CD4-positive, alpha-beta T cell (primary cell): ENCODE measurements at regions not wholly inside any gene's neighbourhood (a gene's known extent, or its start where the extent isn't known, plus 50 kb on each side); places are given as distances from the start of the nearest gene placed in this dataset.

Experiments
- ATAC-seq: fragments of 200-7000 bp; cut with Tn5 transposase; one replicate; pipeline ENCODE4 v1.10.0; 2022; ENCODE audit warnings: mild to moderate bottlenecking; ENCODE audit not compliant: poor library complexity
- CTCF ChIA-PET: fragments of 350-600 bp; sonication (Branson Sonifier 250); formaldehyde crosslinking; loops from one replicate; lab custom pipeline; 2021; ENCODE audit warnings: antibody characterized with exemption, inconsistent platforms; lab: Charles Lee
- POLR2A ChIA-PET: fragments of 350-600 bp; sonication (Branson Sonifier 250); formaldehyde crosslinking; loops from one replicate; lab custom pipeline; 2021; ENCODE audit warnings: antibody characterized with exemption, inconsistent platforms; lab: Charles Lee
- DNase-seq, 14 experiments: peaks; one replicate each; pipeline ENCODE4 v3.0.0-alpha.2; 2013 to 2020; ENCODE audit warnings: mixed read lengths in 2 of 14
- H3K27ac ChIP-seq, 2 donors: one replicate each; pipeline versions ENCODE4 v1.5.1 to v1.7.0; 2013; ENCODE audit warnings: low read length in 2 of 2, low read depth in 1 of 2, mild to moderate bottlenecking in 1 of 2
- H3K27me3 ChIP-seq, 2 experiments: 1 replicate in 1 of 2; 2 replicates in 1 of 2; pipeline versions ENCODE4 v1.6.1 to v1.7.0; 2013; ENCODE audit warnings: low read length in 2 of 2, control low read depth in 1 of 2, mild to moderate bottlenecking in 1 of 2, moderate library complexity in 1 of 2; ENCODE audit not compliant: insufficient read depth in 2 of 2, control insufficient read depth in 1 of 2
- H3K36me3 ChIP-seq: one replicate; pipeline ENCODE4 v1.6.1; 2013; ENCODE audit warnings: low read length, control low read depth; ENCODE audit not compliant: insufficient read depth
- H3K4me1 ChIP-seq: one replicate; pipeline ENCODE4 v1.6.1; 2013; ENCODE audit warnings: low read length, control low read depth; ENCODE audit not compliant: insufficient read depth
- H3K4me3 ChIP-seq: one replicate; pipeline ENCODE4 v1.5.1; 2013; ENCODE audit warnings: mild to moderate bottlenecking, low read length, moderate library complexity
- H3K9me3 ChIP-seq, 2 experiments: 1 replicate in 1 of 2; 2 replicates in 1 of 2; pipeline versions ENCODE4 v1.6.1 to v1.7.0; 2013; ENCODE audit warnings: low read length in 2 of 2, mild to moderate bottlenecking in 2 of 2, control low read depth in 1 of 2, moderate library complexity in 1 of 2; ENCODE audit not compliant: control insufficient read depth in 1 of 2, insufficient read depth in 1 of 2
- H3K27ac Mint-ChIP-seq: one replicate; pipeline ENCODE4 v1.8.0; 2020; ENCODE audit warnings: mixed read lengths
- H3K27me3 Mint-ChIP-seq: one replicate; pipeline ENCODE4 v1.8.0; 2021; ENCODE audit warnings: mixed read lengths
- H3K36me3 Mint-ChIP-seq: one replicate; pipeline ENCODE4 v1.8.0; 2021; ENCODE audit warnings: low read depth, mixed read lengths
- H3K4me1 Mint-ChIP-seq: one replicate; pipeline ENCODE4 v1.8.0; 2021; ENCODE audit warnings: low read depth, mixed read lengths
- H3K4me3 Mint-ChIP-seq: one replicate; pipeline ENCODE4 v1.8.0; 2020; ENCODE audit warnings: mild to moderate bottlenecking, mixed read lengths
- H3K9me3 Mint-ChIP-seq: one replicate; pipeline ENCODE4 v1.8.0; 2020; ENCODE audit warnings: mixed read lengths
- intact Hi-C, 2 experiments: fragments of 100-400 bp; cut with DNase I in 1 of 2; cut with micrococcal nuclease in 1 of 2; formaldehyde crosslinking; loops; one replicate each; pipeline versions ENCODE4 v1.15.1 to v1.9.0; 2023 to 2025; cut with DNase I, micrococcal nuclease
- TF ChIP-seq, protein P1 (sequence below): fragments of 200-600 bp; IDR thresholded peaks from one replicate; pipeline ENCODE4 v1.8.0; 2022; ENCODE audit warnings: antibody characterized with exemption, mild to moderate bottlenecking

- H3K4me1 Mint-ChIP-seq, result no peaks in the 10 kb centered on the region
- H3K27ac Mint-ChIP-seq, result no peak overlapping the region
- no peaks in the 10 kb centered on the region for H3K27me3 ChIP-seq
- H3K9me3 Mint-ChIP-seq, result no peaks in the 10 kb centered on the region
- DNase-seq (no peak), ATAC-seq (no peak)
- no peak overlapping the region for H3K4me3 Mint-ChIP-seq
- no peaks in the 10 kb centered on the region for H3K4me1 ChIP-seq
- H3K4me3 ChIP-seq, result no peak overlapping the region
- H3K9me3 ChIP-seq, result peaks cover 0 to 36% of the 10 kb centered on the region in 2 experiments
- intact Hi-C loops, result no loop called here
- no peak overlapping the region for H3K27ac ChIP-seq
- peaks cover 22% of the 10 kb centered on the region for H3K27me3 Mint-ChIP-seq
- H3K36me3 ChIP-seq, result no peaks in the 10 kb centered on the region
- H3K36me3 Mint-ChIP-seq, result no peaks in the 10 kb centered on the region
- POLR2A ChIA-PET, result no interaction called here
- CTCF ChIA-PET, result no interaction called here
- TF ChIP-seq, protein P1, sequence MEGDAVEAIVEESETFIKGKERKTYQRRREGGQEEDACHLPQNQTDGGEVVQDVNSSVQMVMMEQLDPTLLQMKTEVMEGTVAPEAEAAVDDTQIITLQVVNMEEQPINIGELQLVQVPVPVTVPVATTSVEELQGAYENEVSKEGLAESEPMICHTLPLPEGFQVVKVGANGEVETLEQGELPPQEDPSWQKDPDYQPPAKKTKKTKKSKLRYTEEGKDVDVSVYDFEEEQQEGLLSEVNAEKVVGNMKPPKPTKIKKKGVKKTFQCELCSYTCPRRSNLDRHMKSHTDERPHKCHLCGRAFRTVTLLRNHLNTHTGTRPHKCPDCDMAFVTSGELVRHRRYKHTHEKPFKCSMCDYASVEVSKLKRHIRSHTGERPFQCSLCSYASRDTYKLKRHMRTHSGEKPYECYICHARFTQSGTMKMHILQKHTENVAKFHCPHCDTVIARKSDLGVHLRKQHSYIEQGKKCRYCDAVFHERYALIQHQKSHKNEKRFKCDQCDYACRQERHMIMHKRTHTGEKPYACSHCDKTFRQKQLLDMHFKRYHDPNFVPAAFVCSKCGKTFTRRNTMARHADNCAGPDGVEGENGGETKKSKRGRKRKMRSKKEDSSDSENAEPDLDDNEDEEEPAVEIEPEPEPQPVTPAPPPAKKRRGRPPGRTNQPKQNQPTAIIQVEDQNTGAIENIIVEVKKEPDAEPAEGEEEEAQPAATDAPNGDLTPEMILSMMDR, result no peak
These were observed 984.0 kb downstream of the BRD1 start for GRCh38 chr22:48843640-48844039.

DNA sequence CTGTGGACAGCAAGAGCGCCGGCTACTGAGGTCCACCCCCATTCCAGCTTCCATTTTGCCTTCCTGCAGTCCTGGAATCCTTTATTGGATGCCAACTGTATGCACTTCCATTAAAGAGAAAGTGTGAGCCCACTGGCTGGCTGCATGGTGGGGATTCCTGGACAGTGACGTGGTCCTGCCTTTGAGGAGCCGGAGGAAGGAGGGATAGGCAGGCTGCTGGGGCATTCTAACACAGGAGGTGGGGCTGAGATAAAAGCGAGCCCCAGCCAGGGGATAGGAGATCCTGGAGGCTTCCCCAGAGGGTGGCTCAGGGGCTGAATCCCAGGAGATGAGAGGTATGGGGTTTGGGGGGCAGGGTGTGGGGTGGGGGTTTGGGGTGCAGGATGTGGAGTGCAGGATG is 984.7 kb downstream of the BRD1 start:
- Histone ChIP-seq H3K36me3 (no peaks in the 10 kb centered on the region), H3K9me3 (peaks cover 0 to 36% of the 10 kb centered on the region in 2 experiments), H3K4me1 (no peaks in the 10 kb centered on the region), H3K4me3 (no peak overlapping the region), H3K27me3 (no peaks in the 10 kb centered on the region), H3K27ac (no peak overlapping the region)
- intact Hi-C loops, result no loop called here
- H3K27ac Mint-ChIP-seq, result no peak overlapping the region
- no peaks in the 10 kb centered on the region for H3K36me3 Mint-ChIP-seq
- H3K9me3 Mint-ChIP-seq, result no peaks in the 10 kb centered on the region
- ATAC-seq, result no peak
- TF ChIP-seq, protein P1, result no peak
- POLR2A ChIA-PET, result no interaction called here
- no peaks in the 10 kb centered on the region for H3K4me1 Mint-ChIP-seq
- CTCF ChIA-PET, result no interaction called here
- DNase-seq, result no peak
- H3K4me3 Mint-ChIP-seq, result no peak overlapping the region
- peaks cover 22% of the 10 kb centered on the region for H3K27me3 Mint-ChIP-seq

DNA sequence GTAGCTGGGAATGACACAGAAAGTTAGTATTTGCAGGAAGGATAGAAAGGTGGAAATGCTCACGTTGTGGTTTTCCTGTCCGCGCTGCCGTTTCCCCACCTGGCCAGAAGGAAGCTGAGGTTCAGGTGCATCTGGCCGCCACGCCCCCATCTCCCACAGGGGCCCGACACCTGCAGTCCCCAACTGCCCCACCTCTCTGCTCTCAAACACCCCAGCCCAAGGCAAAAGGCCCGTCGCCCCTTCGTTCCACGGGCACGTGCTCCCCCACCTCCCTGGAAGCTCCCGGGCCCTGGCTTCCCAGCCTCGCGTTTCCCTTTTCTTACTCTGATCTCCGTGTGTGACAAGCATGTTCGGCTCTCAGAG is 985.1 kb downstream of the BRD1 start:
- intact Hi-C loops, result no loop called here
- Mint-ChIP-seq H3K36me3 (no peaks in the 10 kb centered on the region), H3K4me3 (no peak overlapping the region), H3K4me1 (no peaks in the 10 kb centered on the region), H3K9me3 (no peaks in the 10 kb centered on the region), H3K27me3 (peaks cover 22% of the 10 kb centered on the region), H3K27ac (no peak overlapping the region)
- POLR2A ChIA-PET, result no interaction called here
- no peak for DNase-seq
- no peaks in the 10 kb centered on the region for H3K27me3 ChIP-seq
- peaks cover 0 to 34% of the 10 kb centered on the region in 2 experiments for H3K9me3 ChIP-seq
- CTCF ChIA-PET, result no interaction called here
- no peaks in the 10 kb centered on the region for H3K36me3 ChIP-seq
- TF ChIP-seq, protein P1, result no peak
- no peak overlapping the region for H3K4me3 ChIP-seq
- no peaks in the 10 kb centered on the region for H3K4me1 ChIP-seq
- ATAC-seq, result no peak
- no peak overlapping the region for H3K27ac ChIP-seq
